ENCODE measurements at regions not wholly inside any gene's neighbourhood (a gene's known extent, or its start where the extent isn't known, plus 50 kb on each side); places are given as distances from the start of the nearest gene placed in this dataset.

DNA sequence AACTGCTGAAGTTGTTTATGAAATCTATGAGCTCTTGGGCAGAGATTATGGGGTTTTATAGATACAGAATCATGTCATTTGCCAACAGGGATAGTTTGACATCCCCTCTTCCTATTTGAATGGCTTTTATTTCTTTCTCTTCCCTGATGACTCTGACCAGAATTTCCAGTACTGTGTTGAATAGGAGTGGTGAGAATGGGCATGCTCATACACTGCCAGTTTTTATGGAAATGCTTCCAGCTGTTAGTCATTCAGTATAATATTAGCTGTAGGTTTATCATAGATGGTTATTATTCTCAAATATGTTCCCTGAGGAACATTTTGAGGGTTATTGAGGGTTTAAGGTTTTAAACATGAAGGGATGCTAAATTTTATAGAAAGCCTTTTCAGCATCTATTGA lies 121.2 kb downstream of the NR4A2 start:
- H3K4me3 Mint-ChIP-seq, result no peak overlapping the region
- no peaks in the 10 kb centered on the region for H3K9me3 Mint-ChIP-seq
- H3K27ac Mint-ChIP-seq, result no peak overlapping the region
- no peaks in the 10 kb centered on the region for H3K27me3 ChIP-seq (ENCODE audit: insufficient read depth)
- H3K36me3 ChIP-seq (ENCODE audit: insufficient read depth), result no peaks in the 10 kb centered on the region
- H3K4me2 ChIP-seq, result no peak overlapping the region
- no peaks in the 10 kb centered on the region for H3K27me3 Mint-ChIP-seq (ENCODE audit: insufficient read depth, low read depth, poor library complexity)
- H3K79me2 ChIP-seq (replicated peaks; ENCODE audit: insufficient read depth), result 0 out of 2 replicates have a peak, but pooled peaks cover 10% of the 10 kb centered on the region
- no peaks in the 10 kb centered on the region for H3K9me2 ChIP-seq (ENCODE audit: insufficient read depth)
- H3F3A ChIP-seq (replicated peaks; ENCODE audit: low read depth), result no peaks in the 10 kb centered on the region
- H3K4me1 ChIP-seq (ENCODE audit: insufficient read depth), result peaks cover 18% of the 10 kb centered on the region
- H3K4me3 ChIP-seq, result no peak overlapping the region
- ATAC-seq (no peak), DNase-seq (ENCODE audit: low spot score) (no peak)
- no peaks in the 10 kb centered on the region for H3K36me3 Mint-ChIP-seq (ENCODE audit: low read depth)
- no peak overlapping the region for H3K27ac ChIP-seq (ENCODE audit: low read depth)
- H4K20me1 ChIP-seq (replicated peaks; ENCODE audit: insufficient read depth), result no peaks in the 10 kb centered on the region
- H3K4me1 Mint-ChIP-seq, result peaks cover 11% of the 10 kb centered on the region
- TF ChIP-seq ZNF114 (CRISPR knock-in tag; IDR thresholded peaks at IDR 0.05), result no peak
- TF ChIP-seq EZH2 (IDR thresholded peaks at IDR 0.05; ENCODE audit: low read depth, unreplicated experiment), result no peak
- TF ChIP-seq, protein P1, sequence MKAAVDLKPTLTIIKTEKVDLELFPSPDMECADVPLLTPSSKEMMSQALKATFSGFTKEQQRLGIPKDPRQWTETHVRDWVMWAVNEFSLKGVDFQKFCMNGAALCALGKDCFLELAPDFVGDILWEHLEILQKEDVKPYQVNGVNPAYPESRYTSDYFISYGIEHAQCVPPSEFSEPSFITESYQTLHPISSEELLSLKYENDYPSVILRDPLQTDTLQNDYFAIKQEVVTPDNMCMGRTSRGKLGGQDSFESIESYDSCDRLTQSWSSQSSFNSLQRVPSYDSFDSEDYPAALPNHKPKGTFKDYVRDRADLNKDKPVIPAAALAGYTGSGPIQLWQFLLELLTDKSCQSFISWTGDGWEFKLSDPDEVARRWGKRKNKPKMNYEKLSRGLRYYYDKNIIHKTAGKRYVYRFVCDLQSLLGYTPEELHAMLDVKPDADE (IDR thresholded peaks at IDR 0.05), result no peak
- no peak for TF ChIP-seq NANOG (IDR thresholded peaks at IDR 0.05; ENCODE audit: borderline replicate concordance)
- TF ChIP-seq, protein P2, sequence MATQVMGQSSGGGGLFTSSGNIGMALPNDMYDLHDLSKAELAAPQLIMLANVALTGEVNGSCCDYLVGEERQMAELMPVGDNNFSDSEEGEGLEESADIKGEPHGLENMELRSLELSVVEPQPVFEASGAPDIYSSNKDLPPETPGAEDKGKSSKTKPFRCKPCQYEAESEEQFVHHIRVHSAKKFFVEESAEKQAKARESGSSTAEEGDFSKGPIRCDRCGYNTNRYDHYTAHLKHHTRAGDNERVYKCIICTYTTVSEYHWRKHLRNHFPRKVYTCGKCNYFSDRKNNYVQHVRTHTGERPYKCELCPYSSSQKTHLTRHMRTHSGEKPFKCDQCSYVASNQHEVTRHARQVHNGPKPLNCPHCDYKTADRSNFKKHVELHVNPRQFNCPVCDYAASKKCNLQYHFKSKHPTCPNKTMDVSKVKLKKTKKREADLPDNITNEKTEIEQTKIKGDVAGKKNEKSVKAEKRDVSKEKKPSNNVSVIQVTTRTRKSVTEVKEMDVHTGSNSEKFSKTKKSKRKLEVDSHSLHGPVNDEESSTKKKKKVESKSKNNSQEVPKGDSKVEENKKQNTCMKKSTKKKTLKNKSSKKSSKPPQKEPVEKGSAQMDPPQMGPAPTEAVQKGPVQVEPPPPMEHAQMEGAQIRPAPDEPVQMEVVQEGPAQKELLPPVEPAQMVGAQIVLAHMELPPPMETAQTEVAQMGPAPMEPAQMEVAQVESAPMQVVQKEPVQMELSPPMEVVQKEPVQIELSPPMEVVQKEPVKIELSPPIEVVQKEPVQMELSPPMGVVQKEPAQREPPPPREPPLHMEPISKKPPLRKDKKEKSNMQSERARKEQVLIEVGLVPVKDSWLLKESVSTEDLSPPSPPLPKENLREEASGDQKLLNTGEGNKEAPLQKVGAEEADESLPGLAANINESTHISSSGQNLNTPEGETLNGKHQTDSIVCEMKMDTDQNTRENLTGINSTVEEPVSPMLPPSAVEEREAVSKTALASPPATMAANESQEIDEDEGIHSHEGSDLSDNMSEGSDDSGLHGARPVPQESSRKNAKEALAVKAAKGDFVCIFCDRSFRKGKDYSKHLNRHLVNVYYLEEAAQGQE (IDR thresholded peaks at IDR 0.05; ENCODE audit: unreplicated experiment), result no peak
- no peak for TF ChIP-seq CREB1 (CRISPR knock-in tag; IDR thresholded peaks at IDR 0.05; ENCODE audit: low read depth)
- no peak for TF ChIP-seq EZH2phosphoT487 (IDR thresholded peaks at IDR 0.05; ENCODE audit: unreplicated experiment)
- TF ChIP-seq POLR2AphosphoS5 (IDR thresholded peaks at IDR 0.05; ENCODE audit: low read depth), result no peak
- TF ChIP-seq, protein P3, sequence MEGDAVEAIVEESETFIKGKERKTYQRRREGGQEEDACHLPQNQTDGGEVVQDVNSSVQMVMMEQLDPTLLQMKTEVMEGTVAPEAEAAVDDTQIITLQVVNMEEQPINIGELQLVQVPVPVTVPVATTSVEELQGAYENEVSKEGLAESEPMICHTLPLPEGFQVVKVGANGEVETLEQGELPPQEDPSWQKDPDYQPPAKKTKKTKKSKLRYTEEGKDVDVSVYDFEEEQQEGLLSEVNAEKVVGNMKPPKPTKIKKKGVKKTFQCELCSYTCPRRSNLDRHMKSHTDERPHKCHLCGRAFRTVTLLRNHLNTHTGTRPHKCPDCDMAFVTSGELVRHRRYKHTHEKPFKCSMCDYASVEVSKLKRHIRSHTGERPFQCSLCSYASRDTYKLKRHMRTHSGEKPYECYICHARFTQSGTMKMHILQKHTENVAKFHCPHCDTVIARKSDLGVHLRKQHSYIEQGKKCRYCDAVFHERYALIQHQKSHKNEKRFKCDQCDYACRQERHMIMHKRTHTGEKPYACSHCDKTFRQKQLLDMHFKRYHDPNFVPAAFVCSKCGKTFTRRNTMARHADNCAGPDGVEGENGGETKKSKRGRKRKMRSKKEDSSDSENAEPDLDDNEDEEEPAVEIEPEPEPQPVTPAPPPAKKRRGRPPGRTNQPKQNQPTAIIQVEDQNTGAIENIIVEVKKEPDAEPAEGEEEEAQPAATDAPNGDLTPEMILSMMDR (conservative IDR thresholded peaks at IDR 0.05; ENCODE audit: low read depth in 2 of 2), result no peak
- TF ChIP-seq, protein P4, sequence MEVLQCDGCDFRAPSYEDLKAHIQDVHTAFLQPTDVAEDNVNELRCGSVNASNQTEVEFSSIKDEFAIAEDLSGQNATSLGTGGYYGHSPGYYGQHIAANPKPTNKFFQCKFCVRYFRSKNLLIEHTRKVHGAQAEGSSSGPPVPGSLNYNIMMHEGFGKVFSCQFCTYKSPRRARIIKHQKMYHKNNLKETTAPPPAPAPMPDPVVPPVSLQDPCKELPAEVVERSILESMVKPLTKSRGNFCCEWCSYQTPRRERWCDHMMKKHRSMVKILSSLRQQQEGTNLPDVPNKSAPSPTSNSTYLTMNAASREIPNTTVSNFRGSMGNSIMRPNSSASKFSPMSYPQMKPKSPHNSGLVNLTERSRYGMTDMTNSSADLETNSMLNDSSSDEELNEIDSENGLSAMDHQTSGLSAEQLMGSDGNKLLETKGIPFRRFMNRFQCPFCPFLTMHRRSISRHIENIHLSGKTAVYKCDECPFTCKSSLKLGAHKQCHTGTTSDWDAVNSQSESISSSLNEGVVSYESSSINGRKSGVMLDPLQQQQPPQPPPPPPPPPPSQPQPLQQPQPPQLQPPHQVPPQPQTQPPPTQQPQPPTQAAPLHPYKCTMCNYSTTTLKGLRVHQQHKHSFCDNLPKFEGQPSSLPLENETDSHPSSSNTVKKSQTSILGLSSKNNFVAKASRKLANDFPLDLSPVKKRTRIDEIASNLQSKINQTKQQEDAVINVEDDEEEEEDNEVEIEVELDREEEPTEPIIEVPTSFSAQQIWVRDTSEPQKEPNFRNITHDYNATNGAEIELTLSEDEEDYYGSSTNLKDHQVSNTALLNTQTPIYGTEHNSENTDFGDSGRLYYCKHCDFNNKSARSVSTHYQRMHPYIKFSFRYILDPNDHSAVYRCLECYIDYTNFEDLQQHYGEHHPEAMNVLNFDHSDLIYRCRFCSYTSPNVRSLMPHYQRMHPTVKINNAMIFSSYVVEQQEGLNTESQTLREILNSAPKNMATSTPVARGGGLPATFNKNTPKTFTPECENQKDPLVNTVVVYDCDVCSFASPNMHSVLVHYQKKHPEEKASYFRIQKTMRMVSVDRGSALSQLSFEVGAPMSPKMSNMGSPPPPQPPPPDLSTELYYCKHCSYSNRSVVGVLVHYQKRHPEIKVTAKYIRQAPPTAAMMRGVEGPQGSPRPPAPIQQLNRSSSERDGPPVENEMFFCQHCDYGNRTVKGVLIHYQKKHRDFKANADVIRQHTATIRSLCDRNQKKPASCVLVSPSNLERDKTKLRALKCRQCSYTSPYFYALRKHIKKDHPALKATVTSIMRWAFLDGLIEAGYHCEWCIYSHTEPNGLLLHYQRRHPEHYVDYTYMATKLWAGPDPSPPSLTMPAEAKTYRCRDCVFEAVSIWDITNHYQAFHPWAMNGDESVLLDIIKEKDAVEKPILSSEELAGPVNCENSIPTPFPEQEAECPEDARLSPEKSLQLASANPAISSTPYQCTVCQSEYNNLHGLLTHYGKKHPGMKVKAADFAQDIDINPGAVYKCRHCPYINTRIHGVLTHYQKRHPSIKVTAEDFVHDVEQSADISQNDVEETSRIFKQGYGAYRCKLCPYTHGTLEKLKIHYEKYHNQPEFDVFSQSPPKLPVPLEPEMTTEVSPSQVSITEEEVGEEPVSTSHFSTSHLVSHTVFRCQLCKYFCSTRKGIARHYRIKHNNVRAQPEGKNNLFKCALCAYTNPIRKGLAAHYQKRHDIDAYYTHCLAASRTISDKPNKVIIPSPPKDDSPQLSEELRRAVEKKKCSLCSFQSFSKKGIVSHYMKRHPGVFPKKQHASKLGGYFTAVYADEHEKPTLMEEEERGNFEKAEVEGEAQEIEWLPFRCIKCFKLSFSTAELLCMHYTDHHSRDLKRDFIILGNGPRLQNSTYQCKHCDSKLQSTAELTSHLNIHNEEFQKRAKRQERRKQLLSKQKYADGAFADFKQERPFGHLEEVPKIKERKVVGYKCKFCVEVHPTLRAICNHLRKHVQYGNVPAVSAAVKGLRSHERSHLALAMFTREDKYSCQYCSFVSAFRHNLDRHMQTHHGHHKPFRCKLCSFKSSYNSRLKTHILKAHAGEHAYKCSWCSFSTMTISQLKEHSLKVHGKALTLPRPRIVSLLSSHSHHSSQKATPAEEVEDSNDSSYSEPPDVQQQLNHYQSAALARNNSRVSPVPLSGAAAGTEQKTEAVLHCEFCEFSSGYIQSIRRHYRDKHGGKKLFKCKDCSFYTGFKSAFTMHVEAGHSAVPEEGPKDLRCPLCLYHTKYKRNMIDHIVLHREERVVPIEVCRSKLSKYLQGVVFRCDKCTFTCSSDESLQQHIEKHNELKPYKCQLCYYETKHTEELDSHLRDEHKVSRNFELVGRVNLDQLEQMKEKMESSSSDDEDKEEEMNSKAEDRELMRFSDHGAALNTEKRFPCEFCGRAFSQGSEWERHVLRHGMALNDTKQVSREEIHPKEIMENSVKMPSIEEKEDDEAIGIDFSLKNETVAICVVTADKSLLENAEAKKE (CRISPR knock-in tag; IDR thresholded peaks at IDR 0.05), result no peak
- H2AFZ ChIP-seq, result no peak overlapping the region

All from GM23338 (cell line).